Inflammatory macrophage (primary cell): ENCODE measurements at regions not wholly inside any gene's neighbourhood (a gene's known extent, or its start where the extent isn't known, plus 50 kb on each side); places are given as distances from the start of the nearest gene placed in this dataset.
"Not testable (repeated sequence)": the region's sequence is repeated elsewhere in the genome, so short reads cannot be mapped to it uniquely, and the experiment has no call there.

Experiments
- DNase-seq, 2 donors: peaks; one replicate each; pipeline ENCODE4 v3.0.0-alpha.2; 2020 to 2022

DNA sequence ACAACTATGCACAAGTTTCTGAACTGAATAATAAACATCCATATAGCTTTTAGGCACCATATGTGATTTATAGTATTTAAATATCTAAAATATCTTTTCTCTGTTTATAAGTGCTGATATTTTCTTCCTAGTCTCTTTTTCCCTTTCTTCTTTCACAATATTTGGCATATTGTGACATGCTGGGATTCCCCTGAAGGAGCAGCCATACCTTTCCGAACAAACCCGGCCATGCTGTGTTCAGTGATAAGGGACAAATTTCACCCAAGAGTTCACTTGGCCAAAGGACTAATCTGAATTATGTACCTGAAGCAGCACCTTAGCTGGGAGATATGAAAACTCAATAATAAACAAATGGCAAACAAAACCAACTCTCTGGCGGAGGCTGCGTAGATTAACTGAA, 250.8 kb downstream of the RDH14 start:
- no peak for DNase-seq

DNA sequence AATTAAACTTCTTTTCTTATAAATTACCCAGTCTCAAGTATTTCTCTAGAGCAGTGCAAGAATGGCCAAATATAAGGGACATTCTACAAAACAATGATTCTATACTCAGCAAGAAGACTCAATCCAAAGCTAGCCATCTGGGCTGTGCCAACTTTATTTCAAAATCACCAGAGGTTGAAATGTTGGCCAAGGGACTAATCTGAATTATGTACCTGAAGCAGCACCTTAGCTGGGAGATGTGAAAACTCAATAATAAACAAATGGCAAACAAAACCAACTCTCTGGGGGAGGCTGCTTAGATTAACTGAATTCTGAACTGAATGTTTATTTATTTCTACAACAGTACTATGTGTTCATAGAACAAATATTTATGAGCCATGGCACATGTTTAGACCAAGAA, 251.3 kb downstream of the RDH14 start:
- DNase-seq = no peak

GRCh38 chr2:18304849-18305248, 255.6 kb downstream of the RDH14 start:
- no peak for DNase-seq

GRCh38 chr2:18301421-18302139, 258.9 kb downstream of the RDH14 start:
- no peak for DNase-seq

DNA sequence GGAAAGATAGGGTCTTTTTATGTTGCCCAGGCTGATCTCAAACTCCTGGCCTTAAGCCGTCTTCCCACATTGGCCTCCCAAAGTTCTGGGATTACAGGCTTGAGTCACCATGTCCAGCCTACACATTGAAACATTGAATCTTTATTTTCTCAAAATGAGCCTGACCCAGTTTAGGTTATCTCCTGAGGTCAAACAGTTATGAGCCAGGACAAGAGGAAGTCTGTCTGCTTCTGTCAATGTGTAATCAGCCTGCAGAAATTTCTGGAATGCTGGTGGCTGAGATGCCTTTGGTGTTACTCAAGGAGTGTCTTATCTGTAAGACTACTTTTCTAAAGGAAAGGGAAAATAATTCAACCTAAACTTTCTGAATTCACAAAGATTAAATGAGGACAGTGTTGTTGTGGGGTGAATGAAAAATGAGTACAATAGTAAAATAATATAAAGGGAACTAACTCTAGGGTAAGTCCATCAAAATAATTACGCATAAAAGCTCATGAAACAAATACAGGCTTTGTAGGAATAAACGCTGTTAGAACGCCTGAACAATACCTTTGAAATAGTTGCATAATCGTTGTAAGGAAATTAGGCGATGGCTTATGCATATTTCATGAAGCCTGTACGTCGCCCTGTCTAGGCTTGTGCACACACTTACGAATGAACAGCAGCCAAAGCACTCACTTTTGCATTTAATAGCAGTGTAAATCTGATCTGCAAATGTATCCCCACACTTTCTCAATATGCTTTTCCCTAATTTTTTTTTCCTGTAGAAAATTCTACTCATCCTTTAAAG, 260.8 kb downstream of the RDH14 start:
- no peak for DNase-seq

- no peak for DNase-seq
Observed at GRCh38 chr2:18297534-18298058, 262.9 kb downstream of the RDH14 start.

DNA sequence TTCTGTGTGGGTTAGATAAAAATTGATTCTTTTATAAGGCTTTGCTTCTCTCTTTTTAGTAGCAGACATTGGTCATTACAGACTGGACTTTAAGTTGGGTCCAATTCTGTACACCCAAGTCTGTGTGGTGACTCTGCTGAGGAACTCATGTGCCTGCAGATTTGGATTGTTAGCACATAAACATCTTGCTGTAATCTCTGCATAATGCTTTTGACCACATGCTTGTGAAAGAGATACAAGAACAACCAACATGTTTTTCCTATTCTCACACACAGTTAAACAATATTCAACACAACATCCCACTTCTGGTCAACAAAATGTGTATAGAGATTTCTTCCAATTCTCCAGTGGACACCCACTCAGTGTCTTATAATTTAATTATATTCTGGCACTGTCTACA, 270.1 kb downstream of the RDH14 start:
- no peak for DNase-seq

GRCh38 chr2:18286897-18287296, 273.6 kb downstream of the RDH14 start:
- DNase-seq = no peak

DNA sequence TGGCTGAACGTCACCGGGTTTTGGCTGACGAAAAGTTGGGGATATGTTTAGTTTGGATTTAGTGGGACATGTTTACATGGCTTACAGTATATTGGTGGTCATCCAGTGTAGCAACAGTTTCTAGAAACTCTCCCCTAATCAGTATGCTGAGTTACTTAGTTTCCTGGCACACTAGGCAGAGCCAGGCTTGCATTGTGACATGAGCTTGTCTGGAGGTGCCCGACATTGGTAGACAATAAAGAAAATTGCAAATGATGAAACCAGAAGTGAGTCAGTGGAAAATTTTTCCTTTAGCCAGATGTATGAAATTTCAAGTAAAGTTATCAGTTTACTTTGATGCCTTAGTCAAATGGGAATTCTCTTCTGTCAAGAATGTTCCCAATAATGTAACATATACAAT, 276.1 kb downstream of the RDH14 start:
- no peak for DNase-seq

GRCh38 chr2:18282026-18282425, 278.4 kb downstream of the RDH14 start:
- DNase-seq = no peak

DNA sequence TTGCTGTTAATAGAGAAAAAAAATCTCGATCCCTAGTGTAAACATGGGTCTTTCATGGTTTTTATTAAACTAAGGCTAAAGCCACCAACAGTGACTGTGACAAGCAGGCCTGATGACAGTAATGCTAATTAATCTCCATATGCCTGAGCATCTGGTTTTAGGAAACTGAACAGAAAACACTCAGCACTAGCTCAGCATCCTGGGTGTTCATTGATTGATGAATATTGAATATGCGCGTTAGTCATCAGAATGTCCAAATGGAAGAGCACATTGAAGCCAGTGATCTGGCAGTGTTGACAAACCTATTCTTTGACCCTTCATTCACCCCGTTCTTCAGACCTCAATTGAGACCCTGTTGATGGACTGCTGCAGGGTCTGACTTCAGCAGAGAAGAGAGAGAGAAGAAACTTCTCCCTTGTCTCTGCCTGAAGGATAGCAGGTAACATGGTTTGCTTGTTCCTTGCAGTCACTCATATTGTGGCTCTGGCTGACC, 283.8 kb downstream of the RDH14 start:
- DNase-seq = no peak

DNA sequence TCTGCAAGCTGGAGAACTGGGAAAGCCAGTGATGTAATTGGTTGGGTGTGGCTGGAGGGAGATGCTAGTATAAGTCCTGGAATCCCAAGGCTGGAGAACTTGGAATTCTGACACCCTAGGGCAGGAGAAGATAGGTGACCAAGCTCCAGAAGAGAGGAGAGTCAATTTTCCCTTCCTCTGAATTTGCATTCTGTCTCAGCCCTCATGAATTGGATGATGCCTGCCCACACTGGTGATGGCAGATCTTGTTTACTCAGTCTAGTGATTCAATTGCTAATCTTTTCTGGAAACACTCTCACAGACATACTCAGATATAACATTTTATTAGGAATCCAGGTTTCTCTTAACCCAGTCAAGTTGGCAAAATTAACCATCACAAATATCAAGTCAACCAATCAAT, 287.2 kb downstream of the RDH14 start:
- no peak for DNase-seq

DNA sequence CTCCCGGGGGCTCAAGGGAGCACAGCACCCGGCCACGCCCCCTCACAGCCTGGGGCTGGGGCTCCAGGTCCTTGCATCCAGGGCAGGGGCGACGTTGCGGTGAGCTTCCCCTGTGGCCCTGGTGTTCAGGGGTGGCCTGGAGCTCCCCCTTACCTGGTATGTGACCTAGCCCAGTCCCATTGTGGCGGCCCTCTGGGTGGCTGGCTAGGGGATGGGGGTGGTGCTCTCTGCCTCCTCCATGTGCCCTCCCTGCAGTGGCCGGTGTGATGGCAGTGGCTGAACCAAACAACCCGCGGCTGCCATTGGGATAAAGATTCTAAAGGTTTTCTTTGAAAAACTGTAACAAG, 288.3 kb downstream of the RDH14 start:
- no peak for DNase-seq

- no peak for DNase-seq
Observed at GRCh38 chr2:18271370-18272147, 288.9 kb downstream of the RDH14 start.

GRCh38 chr2:18268400-18268799, 292.1 kb downstream of the RDH14 start:
- DNase-seq = no peak

- no peak for DNase-seq
Observed at GRCh38 chr2:18267501-18267900, 293.0 kb downstream of the RDH14 start.

- not testable (repeated sequence) for DNase-seq
Observed at GRCh38 chr2:18266699-18267098, 293.8 kb downstream of the RDH14 start.

DNA sequence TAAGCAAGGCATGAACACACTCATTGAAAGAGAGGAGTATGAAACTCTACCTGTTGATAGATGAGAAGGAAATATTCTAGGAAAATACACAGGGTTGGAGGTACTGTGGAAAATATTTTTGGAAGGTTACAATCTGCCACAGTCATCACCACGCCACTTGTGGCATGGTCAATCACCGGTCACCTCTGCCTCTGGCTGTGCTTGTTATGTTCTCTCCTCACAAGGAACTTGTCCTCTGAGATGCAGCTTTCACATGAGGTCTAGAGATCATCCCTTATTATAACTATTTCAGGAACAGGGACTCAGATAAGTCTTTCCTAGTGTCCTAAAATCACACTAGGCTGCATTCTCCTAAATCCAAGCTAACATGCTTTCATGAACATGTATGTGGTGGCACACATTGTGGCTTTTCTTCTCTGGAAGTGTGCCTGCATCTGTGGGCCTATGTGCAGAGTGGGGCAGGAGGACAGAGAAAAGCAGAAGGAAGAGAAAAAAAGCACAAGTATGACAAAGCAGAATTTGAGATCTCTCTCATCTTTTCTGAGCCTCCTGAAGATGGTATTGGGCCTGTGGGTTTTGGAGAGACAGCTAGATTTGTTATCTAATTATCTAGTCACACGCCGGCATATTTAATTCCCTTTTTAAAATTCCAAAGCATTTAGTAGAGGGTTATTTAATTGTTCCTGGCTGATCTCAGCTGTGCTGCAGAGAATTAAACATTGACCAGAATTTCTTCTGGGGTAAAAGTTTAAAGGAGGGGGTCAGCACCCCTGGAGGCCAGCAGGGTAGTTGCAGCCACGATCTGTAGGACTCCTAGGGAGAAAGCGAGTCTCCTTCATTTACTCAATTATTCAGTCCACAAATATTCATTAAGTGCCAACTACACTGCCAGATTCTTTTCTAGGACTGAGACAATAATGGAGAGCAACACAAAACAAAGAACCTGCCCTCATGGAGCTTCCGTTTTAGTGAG, 294.6 kb downstream of the RDH14 start:
- no peak for DNase-seq

DNA sequence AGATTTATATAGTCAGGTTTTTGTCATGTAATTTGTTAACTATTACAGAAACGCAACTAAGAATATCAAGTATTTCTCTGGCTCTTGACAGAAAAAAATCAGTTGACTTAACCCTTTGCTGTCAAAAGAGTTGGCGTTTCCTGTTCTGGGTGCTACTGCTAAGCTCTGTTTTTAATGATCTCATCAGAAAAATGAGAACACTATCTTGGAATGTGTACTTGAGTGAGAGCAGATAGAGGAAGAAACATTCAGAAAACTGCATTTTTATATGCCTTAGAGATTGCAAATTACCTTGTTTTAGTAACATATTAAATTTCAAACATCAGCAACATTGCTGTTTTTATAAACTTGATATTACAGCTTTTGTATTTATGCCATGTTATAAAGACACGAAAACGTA, 297.9 kb downstream of the RDH14 start:
- DNase-seq = no peak

GRCh38 chr2:18253686-18254197, 306.7 kb downstream of the RDH14 start:
- no peak for DNase-seq

GRCh38 chr2:18251486-18251885, 309.0 kb downstream of the RDH14 start:
- DNase-seq = no peak
